Left cardiac atrium (tissue), 4 donors: ENCODE measurements at regions not wholly inside any gene's neighbourhood (a gene's known extent, or its start where the extent isn't known, plus 50 kb on each side); places are given as distances from the start of the nearest gene placed in this dataset.

Experiments
- ATAC-seq, 2 donors: fragments of 200-7000 bp; cut with Tn5 transposase; one replicate each; pipeline ENCODE4 v1.9.1; 2020; ENCODE audit warnings: mild to moderate bottlenecking in 2 of 2, moderate library complexity in 2 of 2
- DNase-seq: peaks from one replicate; pipeline ENCODE4 v3.0.0-alpha.2; 2020
- intact Hi-C, 2 donors: fragments of 100-400 bp; cut with DNase I; formaldehyde crosslinking; loops; one replicate each; pipeline versions ENCODE4 v1.14.1 to v1.15.1; 2022 to 2023
- donor health status: DM: no; HTN: yes; CAD: no.
- donor health status: DM: no; HTN: yes; CAD: no; lungs with severe emphysema.
- donor health status: DM: yes; HTN: yes; CAD: no.
- donor health status: Dilated cardiomyopathy.

GRCh38 chr5:71891856-71892255 is 172.8 kb downstream of the CARTPT start:
- ATAC-seq (peak; percentile 93 to 96), DNase-seq (peak; percentile 49)
- intact Hi-C loops: loop anchor here in 1 of 2 donors (10.0 kb wide), 1 partner anchor 107 kb away; no protein-coding TSS in a partner anchor

- ATAC-seq: no peak
Observed at GRCh38 chr5:71892641-71893365, 173.7 kb downstream of the CARTPT start.

DNA sequence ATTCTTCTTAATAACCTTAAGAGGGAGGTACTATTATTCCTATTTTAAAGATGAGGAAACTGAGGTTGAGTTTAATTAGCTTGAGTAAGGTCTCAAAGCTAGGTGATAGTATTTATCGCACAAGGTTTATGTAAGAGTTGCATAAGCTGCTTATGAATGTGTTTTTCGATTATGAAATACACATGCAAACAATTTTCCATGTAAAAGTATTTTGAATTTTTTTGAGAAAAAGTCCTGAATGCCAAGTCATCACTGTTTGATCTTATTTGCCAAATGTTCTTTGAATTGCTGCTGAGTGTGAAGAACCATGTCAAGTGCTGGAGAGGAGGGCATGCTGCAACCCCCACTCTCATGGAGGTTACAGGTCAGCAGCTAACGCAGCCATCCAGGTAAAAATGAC is 174.4 kb downstream of the CARTPT start:
- intact Hi-C loops: loop anchor here in 1 of 2 donors (10.0 kb wide), 1 partner anchor 109 kb away; no protein-coding TSS in a partner anchor
- ATAC-seq: peak in 1 of 2 donors; percentile 26
- DNase-seq: no peak

More at GRCh38 chr5:71892641-71893365, 173.7 kb downstream of the CARTPT start:
- DNase-seq: no peak
- intact Hi-C loops: loop anchor here in 1 of 2 donors (10.0 kb wide), 1 partner anchor 108 kb away; no protein-coding TSS in a partner anchor

DNA sequence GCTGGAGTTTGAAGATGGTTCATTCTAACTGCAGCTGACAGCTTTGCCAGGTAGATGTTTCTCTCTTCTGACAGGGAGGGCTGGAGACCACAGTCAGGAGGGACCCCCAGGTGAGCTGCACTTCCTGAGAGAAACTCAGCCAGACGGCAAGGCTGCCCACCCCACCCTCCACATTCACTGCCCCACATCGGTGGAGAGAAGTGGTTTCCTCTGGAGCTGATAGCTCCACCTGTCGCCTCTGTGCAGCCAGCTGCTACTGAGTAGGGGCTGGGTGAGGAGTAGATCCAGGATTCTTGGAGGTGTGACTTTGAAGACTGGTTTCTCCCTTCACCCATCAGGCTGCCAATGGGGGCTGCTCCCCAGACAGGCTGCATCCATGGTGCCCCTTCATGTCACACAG is 175.0 kb downstream of the CARTPT start:
- ATAC-seq (no peak), DNase-seq (no peak)
- intact Hi-C loops: loop anchor here in 1 of 2 donors (10.0 kb wide), 1 partner anchor 109 kb away; no protein-coding TSS in a partner anchor

- intact Hi-C loops: loop anchor here in 1 of 2 donors (10.0 kb wide), 1 partner anchor 111 kb away; no protein-coding TSS in a partner anchor
- ATAC-seq (no peak), DNase-seq (no peak)
Observed at GRCh38 chr5:71895546-71895945, 176.5 kb downstream of the CARTPT start.

- intact Hi-C loops: loop anchor here in 1 of 2 donors (10.0 kb wide), 1 partner anchor 115 kb away; no protein-coding TSS in a partner anchor
- ATAC-seq (peak; percentile 34 to 68), DNase-seq (peak; percentile 57)
Observed at GRCh38 chr5:71899865-71900342, 180.8 kb downstream of the CARTPT start.

DNA sequence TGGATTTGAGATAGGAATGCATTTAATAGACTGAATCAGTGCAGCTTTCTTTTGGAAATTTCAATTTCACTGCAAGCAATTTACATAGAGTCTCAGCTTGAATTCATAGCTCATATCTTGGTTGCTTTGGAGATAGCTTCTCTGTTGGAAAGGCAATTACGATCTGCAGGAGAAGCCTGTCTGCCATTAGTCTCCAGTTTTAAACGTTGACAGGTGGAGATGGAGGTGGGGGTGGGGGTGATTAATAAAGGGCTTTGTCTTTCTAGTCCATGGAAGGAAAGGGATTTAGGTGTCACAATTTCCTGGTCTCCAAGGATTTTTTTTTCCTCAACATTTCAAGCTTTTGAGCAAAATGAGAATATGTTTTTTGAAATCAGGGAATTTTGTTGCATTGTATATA is 184.7 kb downstream of the CARTPT start:
- ATAC-seq (no peak), DNase-seq (no peak)
- intact Hi-C loops: no loop called here

DNA sequence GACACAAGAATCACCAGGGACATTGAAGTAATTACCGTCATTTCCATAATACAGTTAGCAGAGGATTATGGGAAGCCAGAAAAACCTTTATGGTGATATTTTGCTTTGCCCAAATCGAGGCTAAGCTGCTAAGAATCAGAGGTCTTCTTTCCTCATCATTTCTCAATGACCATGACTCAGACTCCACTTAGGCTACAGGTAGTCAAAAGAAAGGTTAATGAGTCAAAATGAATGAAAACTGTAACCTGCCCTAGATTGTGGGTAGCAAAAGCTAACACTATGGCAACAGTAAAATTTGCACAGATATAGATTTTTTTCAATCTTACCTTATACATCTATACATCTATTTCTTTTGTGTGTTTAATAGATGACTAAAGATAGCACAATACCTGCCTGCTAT is 185.8 kb downstream of the CARTPT start:
- intact Hi-C loops: no loop called here
- ATAC-seq: no peak
- DNase-seq: no peak

DNA sequence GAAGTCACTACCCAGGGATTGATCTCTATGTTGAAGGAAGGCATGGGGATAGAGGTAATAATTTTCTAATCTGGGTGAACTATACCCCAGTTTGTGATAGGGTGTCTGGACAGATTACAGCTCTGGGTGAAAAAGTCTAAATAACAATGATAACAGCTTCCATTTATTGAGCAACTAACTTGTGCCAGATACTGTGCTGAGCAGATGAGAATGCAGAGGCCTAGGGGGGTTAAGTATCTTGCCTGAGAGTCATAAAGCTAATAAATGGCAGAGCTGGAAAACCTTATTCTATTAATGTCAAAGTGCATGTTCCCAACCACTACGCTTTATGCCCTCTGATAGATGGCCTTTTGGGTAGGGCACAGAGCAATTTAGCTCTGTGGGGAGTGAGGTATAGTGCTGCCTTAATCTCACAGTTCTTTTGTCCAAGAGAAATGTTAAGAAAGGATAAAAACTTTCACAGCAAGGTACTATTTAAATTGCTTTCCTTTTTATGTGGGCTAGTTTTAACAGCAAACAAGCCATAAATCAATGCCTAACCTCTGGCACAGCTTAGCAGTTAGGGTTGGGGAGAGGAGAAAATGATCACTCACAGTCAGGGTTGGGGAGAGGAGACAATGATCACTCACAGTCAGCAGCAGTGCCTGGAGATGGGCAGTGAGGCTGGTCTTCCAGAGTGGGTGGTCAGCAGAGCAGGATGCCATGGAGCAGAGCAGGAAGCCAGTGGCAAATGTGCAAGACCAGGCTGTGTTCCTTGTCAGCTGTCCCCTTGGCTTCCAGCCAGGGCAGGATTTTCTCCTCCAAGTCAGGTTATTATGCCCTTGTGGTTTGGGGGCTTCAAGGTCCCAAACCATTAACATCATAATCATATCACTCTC is 187.0 kb downstream of the CARTPT start:
- peak in 1 of 2 donors; percentile 24 for ATAC-seq
- DNase-seq: peak; percentile 24

DNA sequence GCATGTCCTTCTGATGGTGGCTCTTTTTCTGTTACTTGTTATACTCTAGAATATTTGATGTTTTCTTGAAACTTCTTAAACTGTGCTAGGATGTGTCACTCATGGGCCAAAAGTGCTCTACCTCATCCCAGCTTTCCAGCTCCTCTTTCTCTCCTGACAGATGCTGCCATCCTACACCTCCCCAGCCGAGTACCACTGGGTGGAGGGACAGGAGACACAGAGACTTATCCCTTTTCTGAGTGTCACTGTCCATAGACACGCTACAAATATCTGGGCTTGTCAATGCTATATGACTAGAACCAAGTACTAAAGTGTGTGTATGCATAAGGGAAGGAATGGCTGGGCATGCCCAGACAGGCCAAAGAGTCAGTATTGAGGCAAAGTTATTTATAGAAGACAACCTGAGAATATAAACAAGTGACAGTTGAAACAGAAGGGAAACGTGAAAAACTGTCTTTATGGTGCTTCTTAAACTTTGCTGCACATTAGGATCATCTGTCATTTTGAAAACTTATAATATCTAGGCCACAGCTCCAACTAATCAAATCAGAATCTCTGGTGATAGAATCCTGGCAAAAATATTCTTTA is 188.0 kb downstream of the CARTPT start:
- intact Hi-C loops: no loop called here
- ATAC-seq (peak in 1 of 2 donors; percentile 35), DNase-seq (no peak)

More for the DNA sequence above, 187.0 kb downstream of the CARTPT start:
- intact Hi-C loops: no loop called here

DNA sequence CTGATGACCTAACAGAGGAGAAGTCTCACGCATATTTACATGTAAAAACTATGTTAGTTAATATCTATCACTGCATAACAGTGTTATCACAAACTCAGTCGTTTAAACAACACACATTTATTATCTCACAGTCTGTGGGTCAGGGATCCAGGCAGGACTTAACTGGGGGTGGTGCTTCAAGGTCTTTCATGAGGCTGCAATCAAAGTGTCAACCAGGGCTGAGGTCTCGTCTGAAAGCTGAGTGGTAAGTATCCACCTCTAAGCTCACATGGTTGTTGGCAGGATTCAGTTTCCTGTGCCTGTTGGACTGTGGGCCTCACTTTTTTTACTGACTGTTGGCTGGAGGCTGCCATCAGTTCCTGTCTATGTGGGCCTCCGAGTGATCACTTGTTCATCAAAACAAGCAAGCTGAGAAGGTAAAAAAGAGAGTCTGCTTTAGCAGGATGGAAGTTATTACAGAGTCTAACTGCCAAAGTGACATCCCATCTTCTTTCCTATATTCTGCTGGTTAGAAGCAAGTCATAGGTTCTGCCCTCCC is 188.6 kb downstream of the CARTPT start:
- ATAC-seq: peak in 1 of 2 donors; percentile 24
- no peak for DNase-seq
- intact Hi-C loops: no loop called here

GRCh38 chr5:71910741-71911140 is 191.7 kb downstream of the CARTPT start:
- no peak for DNase-seq
- intact Hi-C loops: no loop called here
- ATAC-seq: no peak

DNA sequence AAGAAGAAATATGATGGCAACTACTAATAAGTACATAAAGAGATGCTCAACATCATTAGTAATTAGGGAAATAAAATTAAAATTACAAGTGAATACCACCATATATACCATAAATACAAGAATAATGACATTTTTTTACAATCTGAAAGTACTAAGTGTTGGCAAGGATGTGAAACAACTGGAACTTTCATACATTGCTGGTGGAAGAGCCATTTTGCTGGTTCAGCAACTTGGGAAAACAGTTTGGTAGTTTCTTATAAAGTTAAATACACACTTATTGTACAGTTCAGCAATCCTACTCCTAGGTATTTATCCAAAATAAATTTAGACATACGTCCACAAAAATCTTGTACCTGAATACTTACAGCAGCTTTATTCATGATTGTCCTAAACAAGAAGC is 192.9 kb downstream of the CARTPT start:
- DNase-seq (no peak), ATAC-seq (no peak)
- intact Hi-C loops: no loop called here

- intact Hi-C loops: no loop called here
- DNase-seq (no peak), ATAC-seq (no peak)
Observed at GRCh38 chr5:71914281-71914680, 193.0 kb upstream of the MAP1B start.

DNA sequence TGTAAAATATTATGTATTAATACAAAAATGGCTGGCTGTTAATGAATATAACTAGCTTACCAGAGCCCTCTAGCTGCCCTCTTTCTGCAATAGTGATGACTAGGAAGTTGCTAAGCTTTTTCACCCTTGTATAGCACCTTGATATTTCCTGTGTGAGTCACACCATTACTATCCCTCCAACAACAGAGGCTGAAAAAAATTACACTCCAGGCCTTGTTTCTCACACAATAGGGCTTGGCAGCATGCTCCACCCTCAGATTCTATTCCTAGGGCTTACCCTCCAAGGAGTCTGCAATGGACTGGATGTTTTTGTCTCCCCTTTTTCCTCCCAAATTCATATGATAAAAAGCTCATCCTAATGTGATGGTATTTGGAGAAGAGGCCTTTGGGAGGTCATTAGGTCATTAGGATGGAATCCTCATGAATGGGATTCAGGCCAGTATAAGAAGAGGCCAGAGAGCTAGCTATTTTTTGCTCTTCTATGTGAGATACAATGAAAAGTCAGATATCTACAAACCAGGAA is 184.6 kb upstream of the MAP1B start:
- intact Hi-C loops: no loop called here
- DNase-seq (no peak), ATAC-seq (peak; percentile 81 to 95)

DNA sequence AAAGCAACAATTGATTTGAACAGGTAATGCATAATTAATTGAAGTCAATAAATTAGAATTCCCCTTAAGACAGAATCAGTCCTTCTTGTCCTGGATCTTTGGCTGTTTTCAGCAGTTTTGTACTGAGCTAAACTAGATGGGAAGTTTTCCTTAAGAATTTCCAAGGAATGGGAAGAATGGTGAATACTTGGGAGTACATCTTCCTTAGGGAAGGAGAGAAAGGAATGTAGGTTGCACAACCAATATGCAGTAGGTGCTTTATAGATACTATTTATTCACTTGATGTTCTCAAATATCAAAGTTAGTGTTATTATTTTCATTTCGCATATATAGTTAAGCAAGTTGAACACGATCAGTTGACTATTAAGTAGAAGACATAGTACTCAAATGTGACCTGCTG is 183.5 kb upstream of the MAP1B start:
- ATAC-seq: no peak
- intact Hi-C loops: no loop called here
- DNase-seq: no peak

DNA sequence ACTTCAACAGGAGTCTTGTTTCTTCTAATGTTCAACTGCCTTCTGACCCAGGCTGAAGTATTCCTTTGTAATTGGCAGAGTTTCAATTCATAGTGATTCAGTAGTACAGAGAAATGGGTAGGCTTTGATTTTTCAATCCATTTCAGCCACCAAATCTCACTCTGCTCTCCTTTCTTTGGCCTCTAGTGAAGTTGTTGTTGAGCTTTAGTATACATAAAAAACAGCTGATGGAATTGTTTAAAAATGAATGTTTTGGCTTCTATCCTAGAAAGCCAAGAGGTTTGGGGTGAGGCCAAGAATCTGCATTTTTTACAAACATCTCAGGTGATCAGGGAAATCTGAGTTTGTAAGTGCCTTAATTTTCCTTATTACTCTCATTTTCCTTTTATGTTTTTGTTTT is 182.9 kb upstream of the MAP1B start:
- intact Hi-C loops: no loop called here
- ATAC-seq (no peak), DNase-seq (no peak)

- intact Hi-C loops: no loop called here
- no peak for DNase-seq
- ATAC-seq: peak in 1 of 2 donors; percentile 52
Observed at GRCh38 chr5:71924980-71925379, 182.3 kb upstream of the MAP1B start.

- intact Hi-C loops: no loop called here
- ATAC-seq: peak; percentile 52 to 85
- no peak for DNase-seq
Observed at GRCh38 chr5:71925608-71926091, 181.6 kb upstream of the MAP1B start.
